Hepatocyte (in vitro differentiated cells): ENCODE measurements at regions not wholly inside any gene's neighbourhood (a gene's known extent, or its start where the extent isn't known, plus 50 kb on each side); places are given as distances from the start of the nearest gene placed in this dataset.

Experiments used
- DNase-seq: peaks from one replicate; pipeline ENCODE4 v3.0.0-alpha.2; 2016; ENCODE audit warnings: low spot score
- H2AFZ ChIP-seq: fragments of 200-600 bp; sonication (generic); 2 replicates; pipeline ENCODE4 v1.6.0; 2016; ENCODE audit warnings: antibody characterized with exemption, mild to moderate bottlenecking
- H3K27ac ChIP-seq: fragments of 200-600 bp; sonication (generic); 2 replicates; pipeline ENCODE4 v1.5.1; 2016; ENCODE audit warnings: mild to moderate bottlenecking
- H3K27me3 ChIP-seq: fragments of 200-600 bp; sonication (generic); 2 replicates; pipeline ENCODE4 v1.6.1; 2016
- H3K36me3 ChIP-seq: fragments of 200-600 bp; sonication (generic); replicated peaks from 2 replicates; pipeline ENCODE4 v1.5.1; 2016; ENCODE audit warnings: low read depth; ENCODE audit not compliant: insufficient read depth
- H3K4me1 ChIP-seq: fragments of 200-600 bp; sonication (generic); 2 replicates; pipeline ENCODE4 v1.5.1; 2016; ENCODE audit warnings: mild to moderate bottlenecking, moderate library complexity; ENCODE audit not compliant: insufficient read depth
- H3K4me2 ChIP-seq: fragments of 200-600 bp; sonication (generic); 2 replicates; pipeline ENCODE4 v1.6.0; 2016
- H3K4me3 ChIP-seq: fragments of 200-600 bp; sonication (generic); 2 replicates; pipeline ENCODE4 v1.5.1; 2016; ENCODE audit warnings: mild to moderate bottlenecking
- H3K79me2 ChIP-seq: fragments of 200-600 bp; sonication (generic); 2 replicates; pipeline ENCODE4 v1.6.0; 2017; ENCODE audit warnings: mild to moderate bottlenecking
- H3K9me2 ChIP-seq: fragments of 200-600 bp; sonication (generic); replicated peaks from 2 replicates; pipeline ENCODE4 v1.6.0; 2017; ENCODE audit warnings: mild to moderate bottlenecking; ENCODE audit not compliant: insufficient read depth
- H3K9me3 ChIP-seq: fragments of 200-600 bp; sonication (generic); 2 replicates; pipeline ENCODE4 v1.5.1; 2016; ENCODE audit warnings: low read depth, mild to moderate bottlenecking
- H4K20me1 ChIP-seq: fragments of 200-600 bp; sonication (generic); 2 replicates; pipeline ENCODE4 v1.6.0; 2016; ENCODE audit warnings: mild to moderate bottlenecking; ENCODE audit not compliant: insufficient read depth, poor library complexity, severe bottlenecking
- EZH2 ChIP-seq: fragments of 200-600 bp; sonication (generic); IDR thresholded peaks from 2 replicates; pipeline ENCODE4 v1.6.1; 2016; ENCODE audit warnings: antibody characterized with exemption, mild to moderate bottlenecking, borderline replicate concordance
- EZH2phosphoT487 ChIP-seq: fragments of 200-600 bp; sonication (generic); IDR thresholded peaks from one replicate; pipeline ENCODE4 v1.6.1; 2018; ENCODE audit warnings: antibody characterized with exemption, mild to moderate bottlenecking, low read depth, moderate library complexity; ENCODE audit not compliant: unreplicated experiment, severe bottlenecking
- WGBS: methylation state at CpG from one replicate; pipeline ENCODE4 v1.1.6; 2016; ENCODE audit warnings: low lambda C conversion rate; ENCODE audit errors: missing lambda C conversion rate; 5-methylcytosine and 5-hydroxymethylcytosine counted together
- TF ChIP-seq, protein P1 (sequence below): fragments of 200-600 bp; sonication (generic); IDR thresholded peaks from 2 replicates; pipeline ENCODE4 v1.5.1; 2016; ENCODE audit warnings: antibody characterized with exemption, mild to moderate bottlenecking; ENCODE audit not compliant: poor library complexity

DNA sequence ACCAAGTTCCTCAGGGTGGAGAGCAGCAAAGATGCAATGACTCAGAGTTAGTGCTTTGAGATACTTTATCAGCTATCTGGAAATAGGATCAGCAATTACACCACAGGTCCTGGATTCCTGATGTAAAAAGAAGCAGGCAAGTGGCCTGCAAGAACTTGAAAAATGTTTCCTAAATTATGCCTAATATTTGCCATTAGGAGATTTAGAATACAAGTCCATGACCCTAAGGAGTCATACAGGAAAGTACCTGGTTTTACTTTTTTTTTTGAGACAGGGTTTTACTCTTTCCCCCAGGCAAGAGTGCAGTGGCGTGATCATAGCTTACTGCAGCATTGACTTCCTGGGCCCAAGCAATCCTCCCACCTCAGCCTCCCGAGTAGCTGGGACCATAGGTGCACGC lies 78.8 kb upstream of the CRBN start:
- H3K36me3 ChIP-seq: no peaks in the 10 kb centered on the region
- no peak overlapping the region for H3K4me2 ChIP-seq
- H3K27me3 ChIP-seq: no peaks in the 10 kb centered on the region
- no peaks in the 10 kb centered on the region for H3K79me2 ChIP-seq
- no peak for DNase-seq
- H3K27ac ChIP-seq: no peak overlapping the region
- no peaks in the 10 kb centered on the region for H3K9me2 ChIP-seq
- no peaks in the 10 kb centered on the region for H3K9me3 ChIP-seq
- no peaks in the 10 kb centered on the region for H3K4me1 ChIP-seq
- H3K4me3 ChIP-seq: no peak overlapping the region
- H4K20me1 ChIP-seq: no peaks in the 10 kb centered on the region
- no peak overlapping the region for H2AFZ ChIP-seq
- TF ChIP-seq EZH2: no peak
- no peak for TF ChIP-seq EZH2phosphoT487
- TF ChIP-seq, protein P1, sequence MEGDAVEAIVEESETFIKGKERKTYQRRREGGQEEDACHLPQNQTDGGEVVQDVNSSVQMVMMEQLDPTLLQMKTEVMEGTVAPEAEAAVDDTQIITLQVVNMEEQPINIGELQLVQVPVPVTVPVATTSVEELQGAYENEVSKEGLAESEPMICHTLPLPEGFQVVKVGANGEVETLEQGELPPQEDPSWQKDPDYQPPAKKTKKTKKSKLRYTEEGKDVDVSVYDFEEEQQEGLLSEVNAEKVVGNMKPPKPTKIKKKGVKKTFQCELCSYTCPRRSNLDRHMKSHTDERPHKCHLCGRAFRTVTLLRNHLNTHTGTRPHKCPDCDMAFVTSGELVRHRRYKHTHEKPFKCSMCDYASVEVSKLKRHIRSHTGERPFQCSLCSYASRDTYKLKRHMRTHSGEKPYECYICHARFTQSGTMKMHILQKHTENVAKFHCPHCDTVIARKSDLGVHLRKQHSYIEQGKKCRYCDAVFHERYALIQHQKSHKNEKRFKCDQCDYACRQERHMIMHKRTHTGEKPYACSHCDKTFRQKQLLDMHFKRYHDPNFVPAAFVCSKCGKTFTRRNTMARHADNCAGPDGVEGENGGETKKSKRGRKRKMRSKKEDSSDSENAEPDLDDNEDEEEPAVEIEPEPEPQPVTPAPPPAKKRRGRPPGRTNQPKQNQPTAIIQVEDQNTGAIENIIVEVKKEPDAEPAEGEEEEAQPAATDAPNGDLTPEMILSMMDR: no peak
- 88% methylated on average over 3 of the region's 3 CpGs for WGBS

DNA sequence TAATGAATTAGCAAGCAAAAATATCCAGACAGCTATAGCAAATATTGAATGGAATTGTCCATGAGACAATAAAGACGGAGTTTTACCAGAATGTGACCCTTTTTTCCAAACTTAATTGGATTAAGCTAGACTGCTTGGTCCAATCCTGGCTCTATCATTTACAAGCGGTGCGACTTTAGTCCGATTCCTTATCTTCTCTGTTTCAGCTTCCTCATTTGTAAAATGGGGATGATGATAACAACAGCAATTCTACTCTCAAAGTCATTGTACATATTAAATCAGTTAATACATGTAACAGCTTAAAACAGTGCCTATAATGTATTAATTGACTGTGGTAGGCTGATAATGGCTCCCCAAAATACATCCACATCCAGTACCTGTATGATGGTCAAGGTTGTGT lies 62.1 kb upstream of the CRBN start:
- Histone ChIP-seq H4K20me1 (no peaks in the 10 kb centered on the region), H3K27me3 (peaks cover 16% of the 10 kb centered on the region), H3K27ac (no peak overlapping the region), H3K79me2 (no peaks in the 10 kb centered on the region), H3K4me1 (peaks cover 10% of the 10 kb centered on the region), H3K9me3 (no peaks in the 10 kb centered on the region), H3K36me3 (no peaks in the 10 kb centered on the region), H3K4me3 (no peak overlapping the region), H2AFZ (no peak overlapping the region), H3K4me2 (peak overlapping the region; percentile 18), H3K9me2 (no peaks in the 10 kb centered on the region)
- DNase-seq: no peak
- TF ChIP-seq, protein P1: no peak
- TF ChIP-seq EZH2 (no peak), EZH2phosphoT487 (no peak)
- WGBS: 41% methylated on average over 4 of the region's 4 CpGs

DNA sequence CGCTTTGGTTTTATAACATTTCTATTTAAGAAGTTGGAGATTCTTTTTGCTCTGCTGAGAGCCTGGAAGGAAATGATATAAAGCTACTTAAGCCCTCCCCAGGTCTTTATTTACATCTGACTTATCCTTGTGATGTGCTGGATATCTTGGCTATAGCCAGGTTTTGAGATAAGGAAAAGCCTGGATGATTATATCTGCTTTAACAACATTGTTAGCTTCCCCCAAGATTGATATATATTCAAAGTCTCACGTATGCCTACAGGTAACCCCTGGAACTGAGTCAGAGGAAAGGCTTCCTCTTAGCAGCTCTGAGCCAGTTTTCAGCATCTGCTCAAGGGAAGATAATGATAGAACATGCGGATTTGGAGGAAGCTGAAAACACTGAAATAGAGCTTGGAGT lies 61.5 kb upstream of the CRBN start:
- Histone ChIP-seq H3K27ac (no peak overlapping the region), H3K27me3 (peaks cover 13% of the 10 kb centered on the region), H3K4me2 (peak overlapping the region; percentile 4), H3K4me3 (no peak overlapping the region), H2AFZ (no peak overlapping the region), H3K4me1 (peaks cover 10% of the 10 kb centered on the region), H3K9me2 (no peaks in the 10 kb centered on the region), H4K20me1 (no peaks in the 10 kb centered on the region), H3K36me3 (no peaks in the 10 kb centered on the region), H3K9me3 (no peaks in the 10 kb centered on the region), H3K79me2 (no peaks in the 10 kb centered on the region)
- DNase-seq: peak; percentile 9
- WGBS: 13% methylated on average over 3 of the region's 3 CpGs
- TF ChIP-seq EZH2: no peak
- TF ChIP-seq EZH2phosphoT487: no peak
- TF ChIP-seq, protein P1: no peak

DNA sequence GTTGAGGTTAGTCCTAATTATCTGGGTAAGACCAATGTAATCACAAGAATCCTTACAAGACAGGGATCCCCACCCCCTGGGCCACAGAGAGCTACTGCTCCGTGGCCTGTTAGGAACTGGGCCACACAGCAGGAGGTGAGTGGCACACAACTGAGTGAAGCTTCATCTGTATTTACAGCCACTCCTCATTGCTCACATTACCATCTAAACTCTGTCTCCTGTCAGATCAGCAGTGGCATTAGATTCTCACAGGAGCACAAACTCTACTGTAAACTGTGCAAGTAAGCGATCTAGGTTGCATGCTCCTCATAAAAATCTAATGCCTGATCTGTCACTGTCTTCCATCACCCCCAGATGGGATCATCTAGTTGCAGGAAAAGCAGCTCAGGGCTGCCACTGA lies 58.5 kb upstream of the CRBN start:
- Histone ChIP-seq H3K4me2 (no peak overlapping the region), H3K36me3 (no peaks in the 10 kb centered on the region), H4K20me1 (no peaks in the 10 kb centered on the region), H2AFZ (no peak overlapping the region), H3K27ac (no peak overlapping the region), H3K9me2 (no peaks in the 10 kb centered on the region), H3K27me3 (no peaks in the 10 kb centered on the region), H3K79me2 (no peaks in the 10 kb centered on the region), H3K9me3 (no peaks in the 10 kb centered on the region), H3K4me1 (peaks cover 10% of the 10 kb centered on the region), H3K4me3 (no peak overlapping the region)
- TF ChIP-seq, protein P1: no peak
- no peak for TF ChIP-seq EZH2phosphoT487
- DNase-seq: no peak
- WGBS: 73% methylated on average over 2 of the region's 2 CpGs
